PC-3 (cell line): ENCODE measurements at regions not wholly inside any gene's neighbourhood (a gene's known extent, or its start where the extent isn't known, plus 50 kb on each side); places are given as distances from the start of the nearest gene placed in this dataset.

Source experiments
- ATAC-seq: fragments of 200-7000 bp; cut with Tn5 transposase; 2 replicates; pipeline ENCODE4 v1.9.1; 2020; ENCODE audit warnings: mild to moderate bottlenecking, moderate library complexity
- BruUV-seq: library from RNA; stranded (reverse); fragments of 400-500 nt; replicated peaks from 2 replicates; lab custom pipeline; 2021; lab: Mats Ljungman, UMichigan
- CTCF ChIA-PET: fragments of 300-600 bp; sonication (Branson Sonifier 250); formaldehyde crosslinking; loops from one replicate; lab custom pipeline; 2022; ENCODE audit warnings: antibody characterized with exemption; lab: Charles Lee
- POLR2A ChIA-PET: fragments of 300-600 bp; sonication (Branson Sonifier 250); formaldehyde crosslinking; loops from one replicate; lab custom pipeline; 2022; ENCODE audit warnings: antibody characterized with exemption; ENCODE audit not compliant: unreplicated experiment; lab: Charles Lee
- DNase-seq: peaks from one replicate; pipeline ENCODE4 v3.0.0-alpha.2; 2015
- H2AFZ ChIP-seq: fragments of 300-600 bp; sonication (generic); 2 replicates; pipeline ENCODE4 v1.6.0; 2016; ENCODE audit warnings: antibody characterized with exemption, low read length
- H3F3A ChIP-seq: fragments of 300-600 bp; sonication (generic); one replicate; pipeline ENCODE4 v1.6.0; 2017; ENCODE audit warnings: antibody characterized with exemption, low read length, control low read depth, mild to moderate bottlenecking; ENCODE audit not compliant: unreplicated experiment
- H3K27ac ChIP-seq: fragments of 300-600 bp; sonication (generic); 2 replicates; pipeline ENCODE4 v1.5.1; 2016; ENCODE audit warnings: mild to moderate bottlenecking, low read length
- H3K27me3 ChIP-seq: fragments of 300-600 bp; sonication (generic); 2 replicates; pipeline ENCODE4 v1.6.1; 2016; ENCODE audit warnings: low read length, mixed read lengths
- H3K36me3 ChIP-seq: fragments of 300-600 bp; sonication (generic); 2 replicates; pipeline ENCODE4 v1.6.1; 2016; ENCODE audit warnings: low read depth, mixed run types, low read length, mixed read lengths
- H3K4me1 ChIP-seq: fragments of 300-600 bp; sonication (generic); 2 replicates; pipeline ENCODE4 v1.5.1; 2016; ENCODE audit warnings: low read length; ENCODE audit not compliant: insufficient read depth
- H3K4me2 ChIP-seq: fragments of 300-600 bp; sonication (generic); 2 replicates; pipeline ENCODE4 v1.6.0; 2016; ENCODE audit warnings: low read length
- H3K4me3 ChIP-seq: fragments of 300-600 bp; sonication (generic); 2 replicates; pipeline ENCODE4 v1.5.1; 2016; ENCODE audit warnings: mild to moderate bottlenecking, low read length, mixed read lengths
- H3K79me2 ChIP-seq: fragments of 300-600 bp; sonication (generic); 2 replicates; pipeline ENCODE4 v1.6.1; 2017; ENCODE audit warnings: low read length, mixed read lengths
- H3K9ac ChIP-seq: fragments of 300-600 bp; sonication (generic); 2 replicates; pipeline ENCODE4 v1.6.0; 2016; ENCODE audit warnings: mild to moderate bottlenecking, low read length
- H3K9me2 ChIP-seq: fragments of 300-600 bp; sonication (generic); replicated peaks from 2 replicates; pipeline ENCODE4 v1.6.1; 2016; ENCODE audit warnings: mixed run types, low read length, mixed read lengths
- H3K9me3 ChIP-seq: fragments of 300-600 bp; sonication (generic); 2 replicates; pipeline ENCODE4 v1.6.1; 2016; ENCODE audit warnings: low read length, mixed read lengths
- H4K20me1 ChIP-seq: fragments of 300-600 bp; sonication (generic); 2 replicates; pipeline ENCODE4 v1.6.1; 2016; ENCODE audit warnings: low read length, mixed read lengths
- CTCF ChIP-seq: fragments of 300-600 bp; sonication (generic); conservative IDR thresholded peaks from 2 replicates; pipeline ENCODE4 v1.5.1; 2017; ENCODE audit warnings: antibody characterized with exemption, low read depth, mild to moderate bottlenecking, low read length
- EZH2 ChIP-seq: fragments of 300-600 bp; sonication (generic); IDR thresholded peaks from one replicate; pipeline ENCODE4 v1.6.1; 2017; ENCODE audit warnings: antibody characterized with exemption, mild to moderate bottlenecking, low read length; ENCODE audit not compliant: unreplicated experiment
- EZH2phosphoT487 ChIP-seq: fragments of 300-600 bp; sonication (generic); IDR thresholded peaks from 2 replicates; pipeline ENCODE4 v1.6.1; 2018; ENCODE audit warnings: mild to moderate bottlenecking, antibody characterized with exemption, low read length, borderline replicate concordance
- intact Hi-C: fragments of 100-400 bp; cut with micrococcal nuclease; formaldehyde crosslinking; loops from 2 replicates; pipeline ENCODE4 v1.9.0; 2023

GRCh38 chr9:22274477-22274876 lies 172.1 kb upstream of the DMRTA1 start:
- no peak overlapping the region for H3K9ac ChIP-seq

GRCh38 chr9:22278426-22278825 lies 168.2 kb upstream of the DMRTA1 start:
- H3K36me3 ChIP-seq, result no peaks in the 10 kb centered on the region
- no peaks in the 10 kb centered on the region for H3K9me2 ChIP-seq
- H3F3A ChIP-seq, result no peaks in the 10 kb centered on the region
- H3K9me3 ChIP-seq, result no peaks in the 10 kb centered on the region
- intact Hi-C loops, result no loop called here
- no peaks in the 10 kb centered on the region for H4K20me1 ChIP-seq
- H3K79me2 ChIP-seq, result no peaks in the 10 kb centered on the region
- H3K27ac ChIP-seq, result no peak overlapping the region
- no peak overlapping the region for H2AFZ ChIP-seq
- H3K4me1 ChIP-seq, result no peaks in the 10 kb centered on the region
- H3K9ac ChIP-seq, result no peak overlapping the region
- DNase-seq (no peak), ATAC-seq (no peak)
- H3K4me3 ChIP-seq, result no peak overlapping the region
- ChIA-PET POLR2A (no interaction called here), CTCF (no interaction called here)
- no peaks in the 10 kb centered on the region for H3K27me3 ChIP-seq
- no peak overlapping the region for H3K4me2 ChIP-seq
- BruUV-seq, result no TSS peak
- TF ChIP-seq EZH2, result no peak
- no peak for TF ChIP-seq CTCF
- no peak for TF ChIP-seq EZH2phosphoT487

More at GRCh38 chr9:22274477-22274876, 172.1 kb upstream of the DMRTA1 start:
- no peaks in the 10 kb centered on the region for H3K79me2 ChIP-seq
- no peaks in the 10 kb centered on the region for H3K9me2 ChIP-seq
- H3K4me2 ChIP-seq, result no peak overlapping the region
- no TSS peak for BruUV-seq
- no peaks in the 10 kb centered on the region for H3F3A ChIP-seq
- ChIA-PET CTCF (no interaction called here), POLR2A (no interaction called here)
- no peak overlapping the region for H2AFZ ChIP-seq
- no peaks in the 10 kb centered on the region for H3K9me3 ChIP-seq
- no peak overlapping the region for H3K4me3 ChIP-seq
- DNase-seq (no peak), ATAC-seq (no peak)
- TF ChIP-seq EZH2, result no peak
- TF ChIP-seq CTCF, result no peak
- TF ChIP-seq EZH2phosphoT487, result no peak
- no peak overlapping the region for H3K27ac ChIP-seq
- H3K36me3 ChIP-seq, result no peaks in the 10 kb centered on the region
- H4K20me1 ChIP-seq, result no peaks in the 10 kb centered on the region
- no peaks in the 10 kb centered on the region for H3K4me1 ChIP-seq
- H3K27me3 ChIP-seq, result no peaks in the 10 kb centered on the region
- intact Hi-C loops, result no loop called here

GRCh38 chr9:22279636-22280035 lies 167.0 kb upstream of the DMRTA1 start:
- Histone ChIP-seq H3F3A (no peaks in the 10 kb centered on the region), H3K4me2 (no peak overlapping the region), H3K4me1 (no peaks in the 10 kb centered on the region), H2AFZ (no peak overlapping the region), H3K36me3 (no peaks in the 10 kb centered on the region), H3K4me3 (no peak overlapping the region), H4K20me1 (no peaks in the 10 kb centered on the region), H3K9ac (no peak overlapping the region), H3K79me2 (no peaks in the 10 kb centered on the region), H3K9me3 (no peaks in the 10 kb centered on the region), H3K27ac (no peak overlapping the region), H3K9me2 (no peaks in the 10 kb centered on the region), H3K27me3 (no peaks in the 10 kb centered on the region)
- BruUV-seq, result no TSS peak
- POLR2A ChIA-PET, result no interaction called here
- ATAC-seq, result no peak
- TF ChIP-seq EZH2phosphoT487 (no peak), EZH2 (no peak)
- intact Hi-C loops, result no loop called here
- CTCF ChIA-PET, result no interaction called here
- no peak for DNase-seq
